PC-3 (cell line): ENCODE measurements at regions not wholly inside any gene's neighbourhood (a gene's known extent, or its start where the extent isn't known, plus 50 kb on each side); places are given as distances from the start of the nearest gene placed in this dataset.

Experiments
- EZH2 ChIP-seq: fragments of 300-600 bp; sonication (generic); IDR thresholded peaks from one replicate; pipeline ENCODE4 v1.6.1; 2017; ENCODE audit warnings: antibody characterized with exemption, mild to moderate bottlenecking, low read length; ENCODE audit not compliant: unreplicated experiment
- EZH2phosphoT487 ChIP-seq: fragments of 300-600 bp; sonication (generic); IDR thresholded peaks from 2 replicates; pipeline ENCODE4 v1.6.1; 2018; ENCODE audit warnings: mild to moderate bottlenecking, antibody characterized with exemption, low read length, borderline replicate concordance
- TF ChIP-seq, protein P1 (sequence below): fragments of 300-600 bp; sonication (generic); conservative IDR thresholded peaks from 2 replicates; pipeline ENCODE4 v1.5.1; 2017; ENCODE audit warnings: antibody characterized with exemption, low read depth, mild to moderate bottlenecking, low read length

GRCh38 chr12:3933074-3933818, 60.0 kb upstream of the PARP11 start:
- TF ChIP-seq EZH2phosphoT487 (no peak), EZH2 (no peak)
- TF ChIP-seq, protein P1, sequence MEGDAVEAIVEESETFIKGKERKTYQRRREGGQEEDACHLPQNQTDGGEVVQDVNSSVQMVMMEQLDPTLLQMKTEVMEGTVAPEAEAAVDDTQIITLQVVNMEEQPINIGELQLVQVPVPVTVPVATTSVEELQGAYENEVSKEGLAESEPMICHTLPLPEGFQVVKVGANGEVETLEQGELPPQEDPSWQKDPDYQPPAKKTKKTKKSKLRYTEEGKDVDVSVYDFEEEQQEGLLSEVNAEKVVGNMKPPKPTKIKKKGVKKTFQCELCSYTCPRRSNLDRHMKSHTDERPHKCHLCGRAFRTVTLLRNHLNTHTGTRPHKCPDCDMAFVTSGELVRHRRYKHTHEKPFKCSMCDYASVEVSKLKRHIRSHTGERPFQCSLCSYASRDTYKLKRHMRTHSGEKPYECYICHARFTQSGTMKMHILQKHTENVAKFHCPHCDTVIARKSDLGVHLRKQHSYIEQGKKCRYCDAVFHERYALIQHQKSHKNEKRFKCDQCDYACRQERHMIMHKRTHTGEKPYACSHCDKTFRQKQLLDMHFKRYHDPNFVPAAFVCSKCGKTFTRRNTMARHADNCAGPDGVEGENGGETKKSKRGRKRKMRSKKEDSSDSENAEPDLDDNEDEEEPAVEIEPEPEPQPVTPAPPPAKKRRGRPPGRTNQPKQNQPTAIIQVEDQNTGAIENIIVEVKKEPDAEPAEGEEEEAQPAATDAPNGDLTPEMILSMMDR, result no peak
